A673 (cell line): ENCODE measurements at regions not wholly inside any gene's neighbourhood (a gene's known extent, or its start where the extent isn't known, plus 50 kb on each side); places are given as distances from the start of the nearest gene placed in this dataset.

Source experiments
- BruUV-seq: library from RNA; stranded (reverse); fragments of 400-500 nt; replicated peaks from 2 replicates; lab custom pipeline; 2021; lab: Mats Ljungman, UMichigan
- CTCF ChIA-PET: fragments of 300-600 bp; sonication (Branson Sonifier 250); formaldehyde crosslinking; loops from one replicate; lab custom pipeline; 2022; ENCODE audit warnings: antibody characterized with exemption; lab: Charles Lee
- POLR2A ChIA-PET: fragments of 300-600 bp; sonication (Branson Sonifier 250); formaldehyde crosslinking; loops from one replicate; lab custom pipeline; 2022; ENCODE audit warnings: antibody characterized with exemption; ENCODE audit not compliant: low non-redundant PET; lab: Charles Lee
- DNase-seq: peaks from one replicate; pipeline ENCODE4 v3.0.0-alpha.2; 2015; ENCODE audit warnings: low spot score
- H3K27ac ChIP-seq: fragments of 200-600 bp; sonication (generic); 2 replicates; pipeline ENCODE4 v1.5.1; 2016; ENCODE audit warnings: mixed run types, low read depth, mild to moderate bottlenecking, mixed read lengths, antibody characterized with exemption, low read length; ENCODE audit not compliant: poor library complexity, severe bottlenecking
- H3K27me3 ChIP-seq: fragments of 200-600 bp; sonication (generic); replicated peaks from 2 replicates; pipeline ENCODE4 v1.6.1; 2017; ENCODE audit warnings: mixed run types, low read depth, mild to moderate bottlenecking, mixed read lengths, antibody characterized with exemption, low read length; ENCODE audit not compliant: insufficient read depth, poor library complexity
- H3K36me3 ChIP-seq: fragments of 200-600 bp; sonication (generic); 2 replicates; pipeline ENCODE4 v1.6.1; 2016; ENCODE audit warnings: mixed run types, mild to moderate bottlenecking, mixed read lengths, antibody characterized with exemption, low read length; ENCODE audit not compliant: insufficient read depth, poor library complexity, severe bottlenecking
- H3K4me1 ChIP-seq: fragments of 200-600 bp; sonication (generic); 2 replicates; pipeline ENCODE4 v1.6.1; 2017; ENCODE audit warnings: mixed run types, mild to moderate bottlenecking, mixed read lengths, antibody characterized with exemption, low read length; ENCODE audit not compliant: insufficient read depth, poor library complexity, severe bottlenecking
- H3K4me3 ChIP-seq: fragments of 200-600 bp; sonication (generic); 2 replicates; pipeline ENCODE4 v1.5.1; 2016; ENCODE audit warnings: low read depth, mixed run types, mild to moderate bottlenecking, mixed read lengths, low read length; ENCODE audit not compliant: poor library complexity, severe bottlenecking
- H3K9me3 ChIP-seq: fragments of 200-600 bp; sonication (generic); 2 replicates; pipeline ENCODE4 v1.6.1; 2016; ENCODE audit warnings: mixed run types, low read depth, mild to moderate bottlenecking, mixed read lengths, antibody characterized with exemption, low read length; ENCODE audit not compliant: poor library complexity, severe bottlenecking
- EZH2 ChIP-seq: fragments of 200-600 bp; sonication (generic); IDR thresholded peaks from 2 replicates; pipeline ENCODE4 v1.6.1; 2017; ENCODE audit warnings: borderline replicate concordance, low read depth, mild to moderate bottlenecking, mixed read lengths, antibody characterized with exemption, low read length; ENCODE audit not compliant: poor library complexity, severe bottlenecking
- intact Hi-C: fragments of 100-400 bp; cut with micrococcal nuclease; formaldehyde crosslinking; loops from one replicate; pipeline ENCODE4 v1.10.0; 2022; ENCODE audit not compliant: unreplicated experiment
- TF ChIP-seq, protein P1 (sequence below): fragments of 300-800, 200-600 bp; sonication (generic); conservative IDR thresholded peaks from 2 replicates; pipeline ENCODE4 v1.5.1; 2017; ENCODE audit warnings: low read depth, mild to moderate bottlenecking, antibody characterized with exemption, low read length, moderate library complexity, mixed read lengths

DNA sequence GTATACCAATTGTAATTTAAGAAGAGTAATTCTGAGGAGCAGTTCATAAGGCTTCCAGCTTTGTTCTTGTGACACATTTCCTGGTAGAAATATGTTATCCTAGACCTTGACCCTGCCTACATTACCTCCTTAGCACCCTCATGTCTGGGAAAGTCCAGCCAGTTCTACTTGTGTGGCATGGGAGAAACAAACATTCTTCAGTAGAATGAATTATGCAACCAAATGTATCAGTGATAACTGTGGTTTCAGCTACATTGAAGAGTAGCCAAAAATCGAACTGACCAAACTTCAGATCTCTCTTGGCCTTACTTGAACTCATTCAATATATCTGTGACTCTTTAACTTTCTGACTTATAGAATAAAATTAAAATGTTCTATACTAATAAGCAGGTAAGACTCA, 308.1 kb upstream of the LYPLAL1 start:
- no peaks in the 10 kb centered on the region for H3K4me1 ChIP-seq
- intact Hi-C loops: no loop called here
- TF ChIP-seq EZH2: no peak
- TF ChIP-seq, protein P1, sequence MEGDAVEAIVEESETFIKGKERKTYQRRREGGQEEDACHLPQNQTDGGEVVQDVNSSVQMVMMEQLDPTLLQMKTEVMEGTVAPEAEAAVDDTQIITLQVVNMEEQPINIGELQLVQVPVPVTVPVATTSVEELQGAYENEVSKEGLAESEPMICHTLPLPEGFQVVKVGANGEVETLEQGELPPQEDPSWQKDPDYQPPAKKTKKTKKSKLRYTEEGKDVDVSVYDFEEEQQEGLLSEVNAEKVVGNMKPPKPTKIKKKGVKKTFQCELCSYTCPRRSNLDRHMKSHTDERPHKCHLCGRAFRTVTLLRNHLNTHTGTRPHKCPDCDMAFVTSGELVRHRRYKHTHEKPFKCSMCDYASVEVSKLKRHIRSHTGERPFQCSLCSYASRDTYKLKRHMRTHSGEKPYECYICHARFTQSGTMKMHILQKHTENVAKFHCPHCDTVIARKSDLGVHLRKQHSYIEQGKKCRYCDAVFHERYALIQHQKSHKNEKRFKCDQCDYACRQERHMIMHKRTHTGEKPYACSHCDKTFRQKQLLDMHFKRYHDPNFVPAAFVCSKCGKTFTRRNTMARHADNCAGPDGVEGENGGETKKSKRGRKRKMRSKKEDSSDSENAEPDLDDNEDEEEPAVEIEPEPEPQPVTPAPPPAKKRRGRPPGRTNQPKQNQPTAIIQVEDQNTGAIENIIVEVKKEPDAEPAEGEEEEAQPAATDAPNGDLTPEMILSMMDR: no peak
- ChIA-PET POLR2A (no interaction called here), CTCF (no interaction called here)
- no peak overlapping the region for H3K4me3 ChIP-seq
- BruUV-seq: no TSS peak
- no peak overlapping the region for H3K27ac ChIP-seq
- H3K9me3 ChIP-seq: no peaks in the 10 kb centered on the region
- no peak for DNase-seq
- H3K27me3 ChIP-seq: peaks cover 27% of the 10 kb centered on the region
- H3K36me3 ChIP-seq: no peaks in the 10 kb centered on the region

GRCh38 chr1:218866507-218866906, 307.2 kb upstream of the LYPLAL1 start:
- Histone ChIP-seq H3K4me1 (no peaks in the 10 kb centered on the region), H3K36me3 (no peaks in the 10 kb centered on the region), H3K9me3 (no peaks in the 10 kb centered on the region), H3K27ac (no peak overlapping the region), H3K27me3 (peaks cover 18% of the 10 kb centered on the region), H3K4me3 (no peak overlapping the region)
- ChIA-PET CTCF (no interaction called here), POLR2A (no interaction called here)
- intact Hi-C loops: no loop called here
- no peak for DNase-seq
- TF ChIP-seq, protein P1: no peak
- no peak for TF ChIP-seq EZH2
- no TSS peak for BruUV-seq

DNA sequence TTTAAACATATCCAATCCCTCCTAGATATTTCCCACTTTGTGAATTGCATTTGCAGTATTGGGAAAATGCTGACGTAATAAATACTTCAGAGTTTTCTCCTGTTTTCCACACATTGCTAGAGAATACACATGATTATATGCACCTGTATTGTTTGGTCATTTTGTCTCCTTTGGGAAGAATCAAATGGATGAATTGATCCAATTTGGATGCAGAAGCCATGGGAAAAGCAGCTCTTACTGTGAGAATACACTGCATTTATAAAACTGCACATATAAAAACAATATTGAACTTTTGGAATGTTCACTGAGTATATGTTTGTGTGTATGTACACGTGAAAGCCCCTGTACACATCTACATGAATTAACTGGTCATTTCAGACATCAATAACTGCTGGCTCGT, 306.6 kb upstream of the LYPLAL1 start:
- TF ChIP-seq, protein P1: no peak
- TF ChIP-seq EZH2: no peak
- H3K27me3 ChIP-seq: peaks cover 15% of the 10 kb centered on the region
- H3K9me3 ChIP-seq: no peaks in the 10 kb centered on the region
- no peak for DNase-seq
- H3K36me3 ChIP-seq: no peaks in the 10 kb centered on the region
- no peak overlapping the region for H3K27ac ChIP-seq
- intact Hi-C loops: no loop called here
- no peak overlapping the region for H3K4me3 ChIP-seq
- H3K4me1 ChIP-seq: no peaks in the 10 kb centered on the region
- no TSS peak for BruUV-seq
- ChIA-PET CTCF (no interaction called here), POLR2A (no interaction called here)
